SK-N-SH (cell line): ENCODE measurements at regions not wholly inside any gene's neighbourhood (a gene's known extent, or its start where the extent isn't known, plus 50 kb on each side); places are given as distances from the start of the nearest gene placed in this dataset.

ENCODE experiments used
- CTCF ChIA-PET: fragments of 300-600, 350-600 bp; formaldehyde crosslinking; extraction: SDS; loops from one replicate; lab custom pipeline; 2021; lab: Yijun Ruan, JAX
- POLR2A ChIA-PET: fragments of 350-600 bp; sonication (Branson Sonifier 250); formaldehyde crosslinking; extraction: SDS; loops from one replicate; lab custom pipeline; 2020; ENCODE audit warnings: antibody characterized with exemption, inconsistent platforms; lab: Yijun Ruan, JAX
- DNase-seq: peaks from one replicate; pipeline ENCODE4 v3.0.0; 2012
- H2AFZ ChIP-seq: fragments of 200-600 bp; sonication (generic); 2 replicates; pipeline ENCODE4 v1.8.1; 2016; ENCODE audit warnings: antibody characterized with exemption, mild to moderate bottlenecking, low read depth
- H3F3A ChIP-seq: fragments of 200-600 bp; sonication (generic); replicated peaks from 2 replicates; pipeline ENCODE3; 2016; ENCODE audit warnings: antibody characterized with exemption, mild to moderate bottlenecking; ENCODE audit not compliant: insufficient read depth
- H3K27ac ChIP-seq, 2 experiments: fragments of 200-500 bp in 1 of 2; fragments of 200-600 bp in 1 of 2; sonication (Bioruptor generic) in 1 of 2; sonication (generic), shearing (Covaris generic) in 1 of 2; 2 replicates each; pipeline versions ENCODE4 v1.5.1 to v1.6.1; 2014 to 2016; ENCODE audit warnings: low read depth in 2 of 2, inconsistent platforms in 1 of 2, low read length in 1 of 2, mild to moderate bottlenecking in 1 of 2, mixed read lengths in 1 of 2
- H3K27me3 ChIP-seq: fragments of 200-600 bp; sonication (generic), shearing (Covaris generic); 2 replicates; pipeline ENCODE4 v1.6.1; 2016; ENCODE audit warnings: mixed run types; ENCODE audit not compliant: insufficient read depth
- H3K36me3 ChIP-seq, 2 experiments: fragments of 200-500 bp in 1 of 2; fragments of 200-600 bp in 1 of 2; sonication (Bioruptor generic) in 1 of 2; sonication (generic) in 1 of 2; replicated peaks in 1 of 2; 2 replicates each; pipeline versions ENCODE3 to v1.5.1; 2014 to 2016; ENCODE audit warnings: low read length in 1 of 2, mild to moderate bottlenecking in 1 of 2; ENCODE audit not compliant: insufficient read depth in 2 of 2, control insufficient read depth in 1 of 2
- H3K4me1 ChIP-seq, 2 experiments: fragments of 200-500 bp in 1 of 2; fragments of 200-600 bp in 1 of 2; sonication (Bioruptor generic) in 1 of 2; sonication (generic), shearing (Covaris generic) in 1 of 2; 2 replicates each; pipeline versions ENCODE4 v1.5.1 to v1.6.1; 2014 to 2016; ENCODE audit warnings: low read depth in 1 of 2, low read length in 1 of 2, mixed run types in 1 of 2; ENCODE audit not compliant: insufficient read depth in 2 of 2, control insufficient read depth in 1 of 2
- H3K4me2 ChIP-seq: fragments of 200-600 bp; sonication (generic), shearing (Covaris generic); 2 replicates; pipeline ENCODE4 v1.6.1; 2017; ENCODE audit warnings: mixed run types
- H3K4me3 ChIP-seq, 2 experiments: fragments of 200-500 bp in 1 of 2; fragments of 200-600 bp in 1 of 2; sonication (Bioruptor generic) in 1 of 2; sonication (generic), shearing (Covaris generic) in 1 of 2; 2 replicates each; pipeline versions ENCODE4 v1.5.1 to v1.8.1; 2014 to 2016; ENCODE audit warnings: low read depth in 2 of 2, inconsistent platforms in 1 of 2, low read length in 1 of 2, mild to moderate bottlenecking in 1 of 2, mixed read lengths in 1 of 2, moderate library complexity in 1 of 2
- H3K79me2 ChIP-seq: fragments of 200-600 bp; sonication (generic); 2 replicates; pipeline ENCODE4 v1.8.1; 2017; ENCODE audit warnings: mild to moderate bottlenecking; ENCODE audit not compliant: insufficient read depth
- H3K9ac ChIP-seq: fragments of 200-600 bp; sonication (generic); 2 replicates; pipeline ENCODE4 v1.6.1; 2017; ENCODE audit warnings: mixed run types
- H3K9me2 ChIP-seq: fragments of 200-600 bp; sonication (generic); 2 replicates; pipeline ENCODE4 v1.6.1; 2017; ENCODE audit warnings: mixed run types
- H3K9me3 ChIP-seq: fragments of 200-600 bp; sonication (generic); 2 replicates; pipeline ENCODE4 v1.6.1; 2017; ENCODE audit warnings: mixed run types, mild to moderate bottlenecking, moderate library complexity
- H4K20me1 ChIP-seq: fragments of 200-600 bp; sonication (generic); 2 replicates; pipeline ENCODE4 v1.6.1; 2017; ENCODE audit warnings: mild to moderate bottlenecking, mixed run types; ENCODE audit not compliant: insufficient read depth
- ELF1 ChIP-seq: IDR thresholded peaks from 2 replicates; pipeline ENCODE4 v1.4.0; 2012
- EP300 ChIP-seq, 2 experiments: IDR thresholded peaks; 2 replicates each; pipeline versions ENCODE4 v1.4.0 to v1.6.1; 2012; ENCODE audit warnings: borderline replicate concordance in 1 of 2, low read depth in 1 of 2, low read length in 1 of 2
- EZH2phosphoT487 ChIP-seq: fragments of 200-600 bp; sonication (generic); IDR thresholded peaks from 2 replicates; pipeline ENCODE4 v1.6.1; 2017; ENCODE audit warnings: low read depth, mixed run types, mild to moderate bottlenecking, antibody characterized with exemption, moderate library complexity, borderline replicate concordance
- FOSL2 ChIP-seq: IDR thresholded peaks from 2 replicates; pipeline ENCODE4 v1.4.0; 2012; ENCODE audit warnings: low read depth, mild to moderate bottlenecking, moderate library complexity, borderline replicate concordance
- FOXM1 ChIP-seq: IDR thresholded peaks from 2 replicates; pipeline ENCODE4 v1.4.0; 2012; ENCODE audit warnings: low read depth, mild to moderate bottlenecking
- JUND ChIP-seq: IDR thresholded peaks from 2 replicates; pipeline ENCODE4 v1.4.0; 2012
- MXI1 ChIP-seq: IDR thresholded peaks from 2 replicates; pipeline ENCODE4 v1.6.1; 2012; ENCODE audit warnings: mild to moderate bottlenecking, low read depth, low read length, improper control_type of control experiment
- POLR2AphosphoS5 ChIP-seq: IDR thresholded peaks from 2 replicates; pipeline ENCODE4 v1.6.1; 2012; ENCODE audit warnings: low read depth, low read length
- RAD21 ChIP-seq: IDR thresholded peaks from 2 replicates; pipeline ENCODE4 v1.6.1; 2012; ENCODE audit warnings: mild to moderate bottlenecking, low read length
- RXRA ChIP-seq: IDR thresholded peaks from 2 replicates; pipeline ENCODE4 v1.4.0; 2012; ENCODE audit warnings: low read depth, mild to moderate bottlenecking, borderline replicate concordance
- SIN3A ChIP-seq: IDR thresholded peaks from 2 replicates; pipeline ENCODE4 v1.6.1; 2012; ENCODE audit warnings: low read depth, mild to moderate bottlenecking, low read length, moderate library complexity, borderline replicate concordance
- SMC3 ChIP-seq: IDR thresholded peaks from 2 replicates; pipeline ENCODE4 v1.6.1; 2012; ENCODE audit warnings: low read depth, low read length, improper control_type of control experiment
- YY1 ChIP-seq: IDR thresholded peaks from 2 replicates; pipeline ENCODE4 v1.4.0; 2012; ENCODE audit warnings: low read depth, mild to moderate bottlenecking
- WGBS: methylation state at CpG from one replicate; pipeline ENCODE4 v1.1.6; 2017; ENCODE audit warnings: low lambda C conversion rate; 5-methylcytosine and 5-hydroxymethylcytosine counted together
- TF ChIP-seq, protein P1 (sequence below): fragments of 200-600 bp; sonication (generic); IDR thresholded peaks from 2 replicates; pipeline ENCODE4 v1.6.1; 2017; ENCODE audit warnings: antibody characterized with exemption, mild to moderate bottlenecking, moderate library complexity
- TF ChIP-seq, protein P2 (sequence below): fragments of 150-350 bp; IDR thresholded peaks from 2 replicates; pipeline ENCODE4 v1.6.1; 2016; ENCODE audit warnings: mild to moderate bottlenecking, low read depth, low read length
- TF ChIP-seq, protein P3 (sequence below): IDR thresholded peaks from 2 replicates; pipeline ENCODE4 v1.4.0; 2012; ENCODE audit warnings: low read depth, borderline replicate concordance
- TF ChIP-seq, protein P4 (sequence below): IDR thresholded peaks from 2 replicates; pipeline ENCODE4; 2012

DNA sequence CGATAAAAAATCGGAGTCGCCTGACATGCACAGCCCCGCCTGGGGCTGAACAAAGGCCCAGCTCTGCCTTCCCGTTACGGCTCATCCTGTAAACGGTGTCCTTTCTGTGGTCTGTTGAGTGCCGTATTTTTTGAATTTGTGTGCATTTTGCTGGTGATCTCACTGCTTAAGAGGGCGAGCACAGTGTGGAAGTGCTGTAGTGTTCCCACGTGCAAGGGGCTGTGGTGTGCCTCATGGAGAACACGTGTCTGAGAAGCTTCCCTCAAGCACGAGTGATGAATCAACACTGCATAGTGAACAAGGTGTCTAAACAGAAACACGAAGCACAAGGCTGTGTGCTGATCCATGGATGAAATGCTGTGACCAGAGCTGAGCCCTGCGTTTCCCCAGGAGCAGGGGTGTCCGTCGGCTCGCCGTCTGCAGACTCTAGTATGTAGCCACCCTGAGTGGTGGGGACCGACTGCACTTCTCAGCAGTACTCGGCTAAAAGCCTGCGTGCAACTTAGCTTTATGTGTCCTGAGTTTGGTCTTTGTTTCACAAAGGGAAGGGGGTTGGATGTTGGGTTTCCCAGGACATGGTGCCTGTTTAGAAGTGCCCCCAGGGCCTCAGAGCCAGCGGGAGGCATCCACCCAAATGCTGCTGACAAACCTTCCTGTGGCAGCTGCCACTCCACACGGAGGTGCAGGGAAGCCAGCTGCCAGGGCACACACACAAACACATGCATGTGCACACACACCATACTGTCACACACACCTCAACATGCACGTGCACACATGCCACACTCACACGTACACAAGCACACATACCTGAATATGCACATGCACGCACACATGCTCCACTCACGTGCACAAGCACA, 77.2 kb upstream of the IRX4 start:
- H3K27ac ChIP-seq = no peak overlapping the region
- no peak overlapping the region for H3K4me2 ChIP-seq
- H3K79me2 ChIP-seq = no peaks in the 10 kb centered on the region
- H2AFZ ChIP-seq = no peak overlapping the region
- 6% methylated on average over 26 of the region's 27 CpGs for WGBS
- H3K9me2 ChIP-seq = no peaks in the 10 kb centered on the region
- CTCF ChIA-PET = no interaction called here
- no peaks in the 10 kb centered on the region for H3K4me1 ChIP-seq
- no peaks in the 10 kb centered on the region for H4K20me1 ChIP-seq
- no peak overlapping the region for H3K4me3 ChIP-seq
- POLR2A ChIA-PET = no interaction called here
- no peak for DNase-seq
- peaks cover 32% of the 10 kb centered on the region; the same call in 1 of the 2 replicates for H3K27me3 ChIP-seq
- H3F3A ChIP-seq = no peaks in the 10 kb centered on the region
- TF ChIP-seq FOXM1 (no peak), EP300 (IDR thresholded peaks at IDR 0.05; ENCODE audit: borderline replicate concordance in 1 of 2, low read depth in 1 of 2, low read length in 1 of 2) (no peak), YY1 (no peak), SIN3A (no peak), ELF1 (no peak), POLR2AphosphoS5 (no peak), RXRA (no peak), JUND (no peak)
- TF ChIP-seq, protein P1, sequence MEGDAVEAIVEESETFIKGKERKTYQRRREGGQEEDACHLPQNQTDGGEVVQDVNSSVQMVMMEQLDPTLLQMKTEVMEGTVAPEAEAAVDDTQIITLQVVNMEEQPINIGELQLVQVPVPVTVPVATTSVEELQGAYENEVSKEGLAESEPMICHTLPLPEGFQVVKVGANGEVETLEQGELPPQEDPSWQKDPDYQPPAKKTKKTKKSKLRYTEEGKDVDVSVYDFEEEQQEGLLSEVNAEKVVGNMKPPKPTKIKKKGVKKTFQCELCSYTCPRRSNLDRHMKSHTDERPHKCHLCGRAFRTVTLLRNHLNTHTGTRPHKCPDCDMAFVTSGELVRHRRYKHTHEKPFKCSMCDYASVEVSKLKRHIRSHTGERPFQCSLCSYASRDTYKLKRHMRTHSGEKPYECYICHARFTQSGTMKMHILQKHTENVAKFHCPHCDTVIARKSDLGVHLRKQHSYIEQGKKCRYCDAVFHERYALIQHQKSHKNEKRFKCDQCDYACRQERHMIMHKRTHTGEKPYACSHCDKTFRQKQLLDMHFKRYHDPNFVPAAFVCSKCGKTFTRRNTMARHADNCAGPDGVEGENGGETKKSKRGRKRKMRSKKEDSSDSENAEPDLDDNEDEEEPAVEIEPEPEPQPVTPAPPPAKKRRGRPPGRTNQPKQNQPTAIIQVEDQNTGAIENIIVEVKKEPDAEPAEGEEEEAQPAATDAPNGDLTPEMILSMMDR = no peak
- TF ChIP-seq, protein P2, sequence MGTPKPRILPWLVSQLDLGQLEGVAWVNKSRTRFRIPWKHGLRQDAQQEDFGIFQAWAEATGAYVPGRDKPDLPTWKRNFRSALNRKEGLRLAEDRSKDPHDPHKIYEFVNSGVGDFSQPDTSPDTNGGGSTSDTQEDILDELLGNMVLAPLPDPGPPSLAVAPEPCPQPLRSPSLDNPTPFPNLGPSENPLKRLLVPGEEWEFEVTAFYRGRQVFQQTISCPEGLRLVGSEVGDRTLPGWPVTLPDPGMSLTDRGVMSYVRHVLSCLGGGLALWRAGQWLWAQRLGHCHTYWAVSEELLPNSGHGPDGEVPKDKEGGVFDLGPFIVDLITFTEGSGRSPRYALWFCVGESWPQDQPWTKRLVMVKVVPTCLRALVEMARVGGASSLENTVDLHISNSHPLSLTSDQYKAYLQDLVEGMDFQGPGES = no peak
- H3K9me3 ChIP-seq = no peaks in the 10 kb centered on the region
- no peaks in the 10 kb centered on the region for H3K36me3 ChIP-seq
- no peak overlapping the region for H3K9ac ChIP-seq

DNA sequence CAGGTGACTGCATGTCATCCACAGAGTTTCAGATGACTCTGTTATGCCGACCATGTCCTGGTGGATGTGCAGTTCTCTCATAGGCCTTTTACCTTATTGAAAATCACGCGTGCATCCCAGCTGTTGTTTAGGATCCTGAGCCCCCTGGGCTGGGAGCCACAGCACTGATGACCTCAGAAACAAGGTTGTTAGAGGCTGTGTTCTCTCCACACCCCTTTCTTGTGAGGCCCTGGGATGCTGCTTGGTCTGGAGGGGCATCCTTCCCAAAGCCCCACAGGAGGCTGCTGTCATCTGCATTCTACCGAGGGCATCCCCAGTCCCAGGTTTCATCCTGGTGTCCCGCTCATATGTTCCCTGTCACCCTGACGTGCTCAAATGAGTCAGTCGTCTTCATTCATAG, 76.5 kb upstream of the IRX4 start:
- Histone ChIP-seq H3K36me3 (no peaks in the 10 kb centered on the region), H3K27me3 (peaks cover 28% of the 10 kb centered on the region; the same call in 1 of the 2 replicates), H3K9ac (no peak overlapping the region), H3K27ac (no peak overlapping the region), H3K9me3 (no peaks in the 10 kb centered on the region), H2AFZ (no peak overlapping the region), H3K4me3 (no peak overlapping the region), H3F3A (no peaks in the 10 kb centered on the region), H4K20me1 (no peaks in the 10 kb centered on the region), H3K4me1 (no peaks in the 10 kb centered on the region), H3K4me2 (no peak overlapping the region), H3K9me2 (no peaks in the 10 kb centered on the region), H3K79me2 (no peaks in the 10 kb centered on the region)
- CTCF ChIA-PET = no interaction called here
- POLR2A ChIA-PET = no interaction called here
- DNase-seq = no peak
- WGBS = 5% methylated on average over 6 of the region's 7 CpGs
- no peak for TF ChIP-seq RXRA
- no peak for TF ChIP-seq MXI1
- no peak for TF ChIP-seq FOSL2
- TF ChIP-seq RAD21 = no peak
- TF ChIP-seq EZH2phosphoT487 = no peak
- TF ChIP-seq, protein P3, sequence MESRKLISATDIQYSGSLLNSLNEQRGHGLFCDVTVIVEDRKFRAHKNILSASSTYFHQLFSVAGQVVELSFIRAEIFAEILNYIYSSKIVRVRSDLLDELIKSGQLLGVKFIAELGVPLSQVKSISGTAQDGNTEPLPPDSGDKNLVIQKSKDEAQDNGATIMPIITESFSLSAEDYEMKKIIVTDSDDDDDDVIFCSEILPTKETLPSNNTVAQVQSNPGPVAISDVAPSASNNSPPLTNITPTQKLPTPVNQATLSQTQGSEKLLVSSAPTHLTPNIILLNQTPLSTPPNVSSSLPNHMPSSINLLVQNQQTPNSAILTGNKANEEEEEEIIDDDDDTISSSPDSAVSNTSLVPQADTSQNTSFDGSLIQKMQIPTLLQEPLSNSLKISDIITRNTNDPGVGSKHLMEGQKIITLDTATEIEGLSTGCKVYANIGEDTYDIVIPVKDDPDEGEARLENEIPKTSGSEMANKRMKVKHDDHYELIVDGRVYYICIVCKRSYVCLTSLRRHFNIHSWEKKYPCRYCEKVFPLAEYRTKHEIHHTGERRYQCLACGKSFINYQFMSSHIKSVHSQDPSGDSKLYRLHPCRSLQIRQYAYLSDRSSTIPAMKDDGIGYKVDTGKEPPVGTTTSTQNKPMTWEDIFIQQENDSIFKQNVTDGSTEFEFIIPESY = no peak
- no peak for TF ChIP-seq EP300 (IDR thresholded peaks at IDR 0.05; ENCODE audit: borderline replicate concordance in 1 of 2, low read depth in 1 of 2, low read length in 1 of 2)
- TF ChIP-seq POLR2AphosphoS5 = no peak
- no peak for TF ChIP-seq SMC3
- TF ChIP-seq, protein P1 = no peak
- TF ChIP-seq, protein P4, sequence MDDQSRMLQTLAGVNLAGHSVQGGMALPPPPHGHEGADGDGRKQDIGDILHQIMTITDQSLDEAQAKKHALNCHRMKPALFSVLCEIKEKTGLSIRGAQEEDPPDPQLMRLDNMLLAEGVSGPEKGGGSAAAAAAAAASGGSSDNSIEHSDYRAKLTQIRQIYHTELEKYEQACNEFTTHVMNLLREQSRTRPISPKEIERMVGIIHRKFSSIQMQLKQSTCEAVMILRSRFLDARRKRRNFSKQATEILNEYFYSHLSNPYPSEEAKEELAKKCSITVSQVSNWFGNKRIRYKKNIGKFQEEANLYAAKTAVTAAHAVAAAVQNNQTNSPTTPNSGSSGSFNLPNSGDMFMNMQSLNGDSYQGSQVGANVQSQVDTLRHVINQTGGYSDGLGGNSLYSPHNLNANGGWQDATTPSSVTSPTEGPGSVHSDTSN = no peak
- no peak for TF ChIP-seq JUND
